ENCODE measurements at regions not wholly inside any gene's neighbourhood (a gene's known extent, or its start where the extent isn't known, plus 50 kb on each side); places are given as distances from the start of the nearest gene placed in this dataset.

GRCh38 chr20:52722926-52723688 is 249.1 kb upstream of the TSHZ2 start:
- H3K9me3 Mint-ChIP-seq, result peaks cover 10% of the 10 kb centered on the region
- DNase-seq (ENCODE audit: low spot score), result no peak
- no peak overlapping the region for H3K27ac Mint-ChIP-seq
- no peak overlapping the region for H3K4me3 Mint-ChIP-seq
- CTCF ChIA-PET, result interaction anchor here (1.0 kb wide), 1 partner anchor 24 kb away, joined by 3 read pairs; no protein-coding TSS in a partner anchor
- ATAC-seq, result no peak
- POLR2A ChIA-PET, result no interaction called here
- no peaks in the 10 kb centered on the region for H3K4me1 Mint-ChIP-seq
- TF ChIP-seq ESRRA (CRISPR knock-in tag; IDR thresholded peaks at IDR 0.05; ENCODE audit: borderline replicate concordance) (no peak), NFE2L1 (CRISPR knock-in tag; IDR thresholded peaks at IDR 0.05) (no peak), USF1 (CRISPR knock-in tag; IDR thresholded peaks at IDR 0.05) (no peak), TCF7 (CRISPR knock-in tag; IDR thresholded peaks at IDR 0.05; ENCODE audit: low read depth) (no peak), MYBL2 (CRISPR knock-in tag; IDR thresholded peaks at IDR 0.05) (no peak), ZNF317 (CRISPR knock-in tag; IDR thresholded peaks at IDR 0.05; ENCODE audit: borderline replicate concordance, low read depth) (no peak), ZNF263 (CRISPR knock-in tag; IDR thresholded peaks at IDR 0.05; ENCODE audit: low read depth) (no peak)
- TF ChIP-seq, protein P1, sequence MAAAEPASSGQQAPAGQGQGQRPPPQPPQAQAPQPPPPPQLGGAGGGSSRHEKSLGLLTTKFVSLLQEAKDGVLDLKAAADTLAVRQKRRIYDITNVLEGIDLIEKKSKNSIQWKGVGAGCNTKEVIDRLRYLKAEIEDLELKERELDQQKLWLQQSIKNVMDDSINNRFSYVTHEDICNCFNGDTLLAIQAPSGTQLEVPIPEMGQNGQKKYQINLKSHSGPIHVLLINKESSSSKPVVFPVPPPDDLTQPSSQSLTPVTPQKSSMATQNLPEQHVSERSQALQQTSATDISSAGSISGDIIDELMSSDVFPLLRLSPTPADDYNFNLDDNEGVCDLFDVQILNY (CRISPR knock-in tag; IDR thresholded peaks at IDR 0.05), result no peak
- TF ChIP-seq, protein P2, sequence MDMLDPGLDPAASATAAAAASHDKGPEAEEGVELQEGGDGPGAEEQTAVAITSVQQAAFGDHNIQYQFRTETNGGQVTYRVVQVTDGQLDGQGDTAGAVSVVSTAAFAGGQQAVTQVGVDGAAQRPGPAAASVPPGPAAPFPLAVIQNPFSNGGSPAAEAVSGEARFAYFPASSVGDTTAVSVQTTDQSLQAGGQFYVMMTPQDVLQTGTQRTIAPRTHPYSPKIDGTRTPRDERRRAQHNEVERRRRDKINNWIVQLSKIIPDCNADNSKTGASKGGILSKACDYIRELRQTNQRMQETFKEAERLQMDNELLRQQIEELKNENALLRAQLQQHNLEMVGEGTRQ (CRISPR knock-in tag; IDR thresholded peaks at IDR 0.05), result no peak
- H3K36me3 Mint-ChIP-seq, result no peaks in the 10 kb centered on the region
- H3K27me3 Mint-ChIP-seq (ENCODE audit: low read depth), result no peaks in the 10 kb centered on the region

DNA sequence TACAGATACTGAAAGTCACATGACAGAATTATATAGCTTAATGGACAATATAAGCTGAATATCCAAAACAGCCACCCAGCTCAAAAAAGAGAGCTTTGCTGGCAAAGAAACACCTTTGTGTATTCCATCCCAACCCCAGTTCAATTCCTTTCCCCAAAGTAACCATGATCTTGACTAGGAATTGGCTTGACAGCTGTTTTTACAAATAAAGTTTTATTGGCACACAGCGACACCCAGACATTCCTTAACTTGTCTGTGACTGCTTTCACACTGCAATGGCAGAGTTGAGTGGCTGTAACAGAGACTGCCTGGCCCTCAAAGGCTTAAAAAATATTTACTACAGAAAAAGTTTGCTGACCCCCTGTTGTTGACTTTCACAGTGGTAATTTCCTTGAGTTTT is 264.0 kb upstream of the TSHZ2 start:
- ATAC-seq (no peak), DNase-seq (ENCODE audit: low spot score) (no peak)
- Mint-ChIP-seq H3K9me3 (peaks cover 24% of the 10 kb centered on the region), H3K36me3 (peaks cover 12% of the 10 kb centered on the region), H3K4me3 (no peak overlapping the region), H3K27me3 (ENCODE audit: low read depth) (no peaks in the 10 kb centered on the region), H3K27ac (no peak overlapping the region), H3K4me1 (peaks cover 3% of the 10 kb centered on the region)
- ChIA-PET POLR2A (no interaction called here), CTCF (interaction anchor here (0.6 kb wide), 1 partner anchor 395 kb away, joined by 4 read pairs; no protein-coding TSS in a partner anchor)
- TF ChIP-seq CDX4 (CRISPR knock-in tag; IDR thresholded peaks at IDR 0.05; ENCODE audit: borderline replicate concordance) (no peak), IRF1 (CRISPR knock-in tag; IDR thresholded peaks at IDR 0.05) (no peak), AR (CRISPR knock-in tag; IDR thresholded peaks at IDR 0.05) (no peak), ZNF423 (CRISPR knock-in tag; IDR thresholded peaks at IDR 0.05) (no peak), ZBTB21 (CRISPR knock-in tag; IDR thresholded peaks at IDR 0.05; ENCODE audit: borderline replicate concordance) (no peak)

- Mint-ChIP-seq H3K9me3 (peaks cover 6% of the 10 kb centered on the region), H3K27ac (no peak overlapping the region), H3K4me1 (peaks cover 18% of the 10 kb centered on the region), H3K36me3 (no peaks in the 10 kb centered on the region), H3K27me3 (ENCODE audit: low read depth) (no peaks in the 10 kb centered on the region), H3K4me3 (no peak overlapping the region)
- ATAC-seq, result no peak
- DNase-seq (ENCODE audit: low spot score), result no peak
- ChIA-PET CTCF (no interaction called here), POLR2A (no interaction called here)
- TF ChIP-seq SOX15 (CRISPR knock-in tag; IDR thresholded peaks at IDR 0.05) (no peak), FOXK1 (CRISPR knock-in tag; IDR thresholded peaks at IDR 0.05) (no peak), GTF2I (CRISPR knock-in tag; conservative IDR thresholded peaks at IDR 0.05) (no peak), FOXJ3 (CRISPR knock-in tag; IDR thresholded peaks at IDR 0.05; ENCODE audit: borderline replicate concordance) (no peak), NFYB (CRISPR knock-in tag; conservative IDR thresholded peaks at IDR 0.05; ENCODE audit: low read depth) (no peak)
- TF ChIP-seq, protein P2 (CRISPR knock-in tag; IDR thresholded peaks at IDR 0.05), result no peak
- TF ChIP-seq, protein P3, sequence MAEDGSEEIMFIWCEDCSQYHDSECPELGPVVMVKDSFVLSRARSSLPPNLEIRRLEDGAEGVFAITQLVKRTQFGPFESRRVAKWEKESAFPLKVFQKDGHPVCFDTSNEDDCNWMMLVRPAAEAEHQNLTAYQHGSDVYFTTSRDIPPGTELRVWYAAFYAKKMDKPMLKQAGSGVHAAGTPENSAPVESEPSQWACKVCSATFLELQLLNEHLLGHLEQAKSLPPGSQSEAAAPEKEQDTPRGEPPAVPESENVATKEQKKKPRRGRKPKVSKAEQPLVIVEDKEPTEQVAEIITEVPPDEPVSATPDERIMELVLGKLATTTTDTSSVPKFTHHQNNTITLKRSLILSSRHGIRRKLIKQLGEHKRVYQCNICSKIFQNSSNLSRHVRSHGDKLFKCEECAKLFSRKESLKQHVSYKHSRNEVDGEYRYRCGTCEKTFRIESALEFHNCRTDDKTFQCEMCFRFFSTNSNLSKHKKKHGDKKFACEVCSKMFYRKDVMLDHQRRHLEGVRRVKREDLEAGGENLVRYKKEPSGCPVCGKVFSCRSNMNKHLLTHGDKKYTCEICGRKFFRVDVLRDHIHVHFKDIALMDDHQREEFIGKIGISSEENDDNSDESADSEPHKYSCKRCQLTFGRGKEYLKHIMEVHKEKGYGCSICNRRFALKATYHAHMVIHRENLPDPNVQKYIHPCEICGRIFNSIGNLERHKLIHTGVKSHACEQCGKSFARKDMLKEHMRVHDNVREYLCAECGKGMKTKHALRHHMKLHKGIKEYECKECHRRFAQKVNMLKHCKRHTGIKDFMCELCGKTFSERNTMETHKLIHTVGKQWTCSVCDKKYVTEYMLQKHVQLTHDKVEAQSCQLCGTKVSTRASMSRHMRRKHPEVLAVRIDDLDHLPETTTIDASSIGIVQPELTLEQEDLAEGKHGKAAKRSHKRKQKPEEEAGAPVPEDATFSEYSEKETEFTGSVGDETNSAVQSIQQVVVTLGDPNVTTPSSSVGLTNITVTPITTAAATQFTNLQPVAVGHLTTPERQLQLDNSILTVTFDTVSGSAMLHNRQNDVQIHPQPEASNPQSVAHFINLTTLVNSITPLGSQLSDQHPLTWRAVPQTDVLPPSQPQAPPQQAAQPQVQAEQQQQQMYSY (CRISPR knock-in tag; IDR thresholded peaks at IDR 0.05), result no peak
These were observed 267.6 kb upstream of the TSHZ2 start for GRCh38 chr20:52704553-52704952.

Measured in WTC11 (cell line).